BJ (cell line): ENCODE measurements at regions not wholly inside any gene's neighbourhood (a gene's known extent, or its start where the extent isn't known, plus 50 kb on each side); places are given as distances from the start of the nearest gene placed in this dataset.

Source experiments
- CTCF ChIA-PET: fragments of 350-600 bp; formaldehyde crosslinking; extraction: SDS; loops from one replicate; lab custom pipeline; 2021; ENCODE audit warnings: antibody characterized with exemption, inconsistent platforms; lab: Yijun Ruan, JAX
- POLR2A ChIA-PET: fragments of 300-600 bp; sonication (Branson Sonifier 250); formaldehyde crosslinking; extraction: SDS; loops from one replicate; lab custom pipeline; 2021; ENCODE audit warnings: antibody characterized with exemption; lab: Charles Lee
- DNase-seq: peaks from one replicate; pipeline ENCODE4 v3.0.0-alpha.2; 2011; ENCODE audit warnings: low read depth
- H3K27me3 ChIP-seq: 2 replicates; pipeline ENCODE4 v1.6.0; 2011; ENCODE audit warnings: low read length; ENCODE audit not compliant: control insufficient read depth, insufficient read depth
- H3K36me3 ChIP-seq: 2 replicates; pipeline ENCODE4 v1.5.1; 2011; ENCODE audit warnings: low read length; ENCODE audit not compliant: control insufficient read depth, insufficient read depth
- H3K4me3 ChIP-seq: 2 replicates; pipeline ENCODE4 v1.5.1; 2011; ENCODE audit warnings: low read depth, mild to moderate bottlenecking, control low read depth, low read length
- CTCF ChIP-seq: IDR thresholded peaks from 2 replicates; pipeline ENCODE4 v1.5.1; 2011; ENCODE audit warnings: low read depth, mild to moderate bottlenecking, control low read depth, inconsistent platforms, low read length, moderate library complexity; ENCODE audit not compliant: insufficient read depth

- H3K4me3 ChIP-seq, result no peak overlapping the region
- no peaks in the 10 kb centered on the region for H3K36me3 ChIP-seq
- H3K27me3 ChIP-seq, result no peaks in the 10 kb centered on the region
- TF ChIP-seq CTCF, result no peak
- POLR2A ChIA-PET, result no interaction called here
- no peak for DNase-seq
- CTCF ChIA-PET, result no interaction called here
Observed at GRCh38 chr7:155972247-155972646, 160.0 kb upstream of the SHH start.

GRCh38 chr7:155971180-155971770 lies 159.0 kb upstream of the SHH start:
- Histone ChIP-seq H3K4me3 (no peak overlapping the region), H3K27me3 (no peaks in the 10 kb centered on the region), H3K36me3 (no peaks in the 10 kb centered on the region)
- no peak for DNase-seq
- CTCF ChIA-PET, result interaction anchor here (0.9 kb wide), 1 partner anchor 18 kb away, joined by 3 read pairs; no protein-coding TSS in a partner anchor
- TF ChIP-seq CTCF, result no peak
- POLR2A ChIA-PET, result no interaction called here

DNA sequence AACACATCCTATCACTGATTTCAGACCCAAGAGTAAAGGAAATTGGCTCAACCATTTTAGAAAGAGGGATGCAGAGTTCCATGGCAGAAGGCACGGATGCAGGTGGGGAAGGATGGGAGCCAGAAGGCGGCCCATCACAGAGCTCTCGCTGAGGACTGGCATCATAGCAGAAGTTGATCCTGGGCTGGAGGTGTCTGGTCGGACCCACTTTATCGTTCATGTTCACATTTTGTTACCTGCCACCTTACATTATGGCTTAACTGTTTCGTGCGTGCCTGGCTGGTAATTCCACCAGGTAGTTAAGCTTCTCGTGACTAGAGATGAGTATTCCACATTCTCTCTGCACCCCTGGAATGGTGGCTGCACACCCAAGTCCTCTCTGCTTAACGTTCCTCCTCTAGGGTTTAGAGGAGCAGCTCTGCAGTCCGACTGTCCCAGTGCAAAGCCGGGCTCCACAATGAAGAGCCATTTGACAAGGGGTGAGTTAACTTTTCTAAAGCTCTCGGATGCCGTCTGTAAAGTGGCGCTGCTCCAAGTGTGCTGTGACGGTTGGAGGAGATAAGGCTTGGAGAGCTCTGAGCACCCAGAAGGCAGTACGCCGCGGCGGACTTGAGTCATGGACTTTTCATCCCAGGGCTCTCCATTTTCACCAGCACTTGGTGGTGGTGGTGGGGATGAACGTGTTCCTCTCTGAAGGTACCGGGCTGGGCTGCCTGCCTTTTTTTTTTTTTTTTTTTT lies 157.1 kb upstream of the SHH start:
- no peak for TF ChIP-seq CTCF
- H3K4me3 ChIP-seq, result no peak overlapping the region
- POLR2A ChIA-PET, result no interaction called here
- no peak for DNase-seq
- no peaks in the 10 kb centered on the region for H3K27me3 ChIP-seq
- CTCF ChIA-PET, result no interaction called here
- no peaks in the 10 kb centered on the region for H3K36me3 ChIP-seq

GRCh38 chr7:155965010-155965409 lies 152.7 kb upstream of the SHH start:
- no peaks in the 10 kb centered on the region for H3K27me3 ChIP-seq
- no peak for TF ChIP-seq CTCF
- no peak overlapping the region for H3K4me3 ChIP-seq
- ChIA-PET POLR2A (no interaction called here), CTCF (no interaction called here)
- DNase-seq, result no peak
- H3K36me3 ChIP-seq, result no peaks in the 10 kb centered on the region

GRCh38 chr7:155964543-155964942 lies 152.3 kb upstream of the SHH start:
- Histone ChIP-seq H3K27me3 (no peaks in the 10 kb centered on the region), H3K4me3 (no peak overlapping the region), H3K36me3 (no peaks in the 10 kb centered on the region)
- ChIA-PET POLR2A (no interaction called here), CTCF (no interaction called here)
- TF ChIP-seq CTCF, result no peak
- no peak for DNase-seq
